GM12878 (cell line): ENCODE measurements at regions not wholly inside any gene's neighbourhood (a gene's known extent, or its start where the extent isn't known, plus 50 kb on each side); places are given as distances from the start of the nearest gene placed in this dataset.

Experiments used
- ATAC-seq: fragments of 200-7000 bp; cut with Tn5 transposase; 3 replicates; pipeline ENCODE4 v1.9.1; 2020; ENCODE audit warnings: mild to moderate bottlenecking, moderate library complexity
- BruUV-seq: library from RNA; stranded (reverse); fragments of 400-500 nt; replicated peaks from 2 replicates; lab custom pipeline; 2021; lab: Mats Ljungman, UMichigan
- CTCF ChIA-PET: fragments of 300-600 bp; sonication (Branson Sonifier 250); formaldehyde crosslinking; extraction: SDS; loops from one replicate; lab custom pipeline; 2021; ENCODE audit warnings: inconsistent platforms; lab: Yijun Ruan, JAX
- POLR2A ChIA-PET: fragments of 350-600 bp; formaldehyde crosslinking; extraction: SDS; loops from one replicate; lab custom pipeline; 2021; ENCODE audit warnings: inconsistent platforms; lab: Charles Lee
- RAD21 ChIA-PET: fragments of 300-600 bp; sonication (Branson Sonifier 250); formaldehyde crosslinking; loops from one replicate; lab custom pipeline; 2023; ENCODE audit warnings: antibody characterized with exemption; ENCODE audit not compliant: unreplicated experiment; lab: Charles Lee
- SMC1A ChIA-PET: fragments of 300-600 bp; sonication (Branson Sonifier 250); formaldehyde crosslinking; loops from one replicate; lab custom pipeline; 2023; ENCODE audit not compliant: unreplicated experiment, uncharacterized antibody; lab: Charles Lee
- DNase-seq: peaks from one replicate; pipeline ENCODE4 v3.0.0-alpha.2; 2011; ENCODE audit warnings: low read depth, low spot score
- FAIRE-seq: peaks from 3 replicates; lab custom pipeline; 2011; peaks lifted over from hg19 to GRCh38; lab: Jason Lieb, UNC
- H2AFZ ChIP-seq: 2 replicates; pipeline ENCODE4 v1.6.0; 2011; ENCODE audit warnings: low read depth, low read length, control low read depth; ENCODE audit not compliant: control insufficient read depth
- H3K27ac ChIP-seq: 2 replicates; pipeline ENCODE4 v1.5.1; 2011; ENCODE audit warnings: control low read depth; ENCODE audit not compliant: control insufficient read depth, insufficient read depth
- H3K27me3 ChIP-seq, 2 experiments: replicated peaks in 1 of 2; 2 replicates each; pipeline versions ENCODE4 v1.6.0 to v1.6.1; 2011; ENCODE audit warnings: low read length in 1 of 2; ENCODE audit not compliant: control insufficient read depth in 2 of 2, insufficient read depth in 2 of 2
- H3K36me3 ChIP-seq, 2 experiments: 2 replicates each; pipeline ENCODE4 v1.5.1; 2011; ENCODE audit warnings: low read length in 1 of 2; ENCODE audit not compliant: control insufficient read depth in 2 of 2, insufficient read depth in 2 of 2
- H3K4me1 ChIP-seq: 2 replicates; pipeline ENCODE4 v1.6.1; 2011; ENCODE audit warnings: mild to moderate bottlenecking, low read length, moderate library complexity, mixed read lengths; ENCODE audit not compliant: control insufficient read depth, insufficient read depth
- H3K4me2 ChIP-seq: 2 replicates; pipeline ENCODE4 v1.6.0; 2011; ENCODE audit warnings: control low read depth; ENCODE audit not compliant: control insufficient read depth, insufficient read depth
- H3K4me3 ChIP-seq: fragments of 200-600 bp; sonication (generic); 2 replicates; pipeline ENCODE4 v1.5.1; 2016
- H3K79me2 ChIP-seq: 2 replicates; pipeline ENCODE4 v1.6.0; 2011; ENCODE audit warnings: low read length; ENCODE audit not compliant: control insufficient read depth, insufficient read depth
- H3K9ac ChIP-seq: 2 replicates; pipeline ENCODE4 v1.8.0; 2011; ENCODE audit warnings: low read length, control low read depth, mixed read lengths; ENCODE audit not compliant: control insufficient read depth, insufficient read depth
- H3K9me3 ChIP-seq: replicated peaks from 3 replicates; pipeline ENCODE4 v1.5.1; 2011; ENCODE audit warnings: mild to moderate bottlenecking, low read length; ENCODE audit not compliant: control insufficient read depth, insufficient read depth
- H4K20me1 ChIP-seq: 2 replicates; pipeline ENCODE4 v1.6.0; 2011; ENCODE audit not compliant: control insufficient read depth, insufficient read depth
- E4F1 ChIP-seq: fragments of 450-650 bp; IDR thresholded peaks from 2 replicates; pipeline ENCODE4 v1.6.1; 2018; ENCODE audit warnings: borderline replicate concordance, mild to moderate bottlenecking; ENCODE audit not compliant: partially characterized antibody
- NR2C2 ChIP-seq: IDR thresholded peaks from 2 replicates; pipeline ENCODE4 v1.6.1; 2011; ENCODE audit warnings: borderline replicate concordance, low read depth; ENCODE audit not compliant: control insufficient read depth, insufficient read length
- NR2F1 ChIP-seq: fragments of 450-650 bp; conservative IDR thresholded peaks from 2 replicates; pipeline ENCODE4 v1.6.1; 2017; ENCODE audit warnings: mild to moderate bottlenecking
- RB1 ChIP-seq: fragments of 450-650 bp; formaldehyde crosslinking; IDR thresholded peaks from 2 replicates; pipeline ENCODE4 v1.6.1; 2017; ENCODE audit warnings: mild to moderate bottlenecking, borderline replicate concordance
- SUPT20H ChIP-seq: IDR thresholded peaks from 2 replicates; pipeline ENCODE4 v1.6.1; 2011; ENCODE audit warnings: low read depth, mild to moderate bottlenecking, low read length, moderate library complexity, borderline replicate concordance; ENCODE audit not compliant: control insufficient read depth
- ZNF207 ChIP-seq: fragments of 450-650 bp; IDR thresholded peaks from 2 replicates; pipeline ENCODE4 v1.6.1; 2014; ENCODE audit warnings: antibody characterized with exemption, mild to moderate bottlenecking, borderline replicate concordance
- WGBS: methylation state at CpG from one replicate; pipeline ENCODE4 v1.1.6; 2016; ENCODE audit warnings: low lambda C conversion rate; ENCODE audit not compliant: insufficient replicate concordance, insufficient coverage; ENCODE audit errors: missing lambda C conversion rate; 5-methylcytosine and 5-hydroxymethylcytosine counted together
- in situ Hi-C: fragments of 300-500 bp; cut with MboI; formaldehyde crosslinking; loops from 9 replicates; pipeline ENCODE4 v1.14.3; 2018; ENCODE audit warnings: mixed read lengths
- intact Hi-C: fragments of 100-400 bp; cut with micrococcal nuclease; formaldehyde crosslinking; loops from one replicate; pipeline ENCODE4 v1.14.2; 2022; ENCODE audit not compliant: unreplicated experiment

DNA sequence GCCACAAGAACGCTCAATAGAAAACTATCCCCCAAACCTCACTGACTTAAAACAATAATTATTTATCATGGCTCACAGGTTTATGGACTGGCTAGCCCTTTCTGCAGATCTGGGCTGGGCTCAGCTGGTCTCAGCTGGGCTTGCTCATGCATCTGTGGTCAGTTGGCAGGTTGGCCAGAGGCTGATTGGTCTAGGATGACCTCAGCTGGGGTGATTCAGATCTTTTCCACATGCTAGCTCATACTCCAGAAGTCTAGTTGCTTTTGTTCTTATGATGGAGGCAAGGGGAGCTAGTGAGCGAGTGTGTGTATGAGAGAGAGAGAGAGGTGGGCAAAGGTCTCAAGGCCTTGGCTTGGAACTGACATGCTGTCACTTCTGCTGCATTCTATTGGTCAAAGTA is 181.2 kb upstream of the NRXN3 start:
- DNase-seq (no peak), FAIRE-seq (no peak), ATAC-seq (no peak)
- no peak overlapping the region for H3K27ac ChIP-seq
- no peaks in the 10 kb centered on the region for H3K4me1 ChIP-seq
- H3K4me2 ChIP-seq, result no peak overlapping the region
- no TSS peak for BruUV-seq
- in situ Hi-C loops (no loop called here), intact Hi-C loops (loop anchor here (10.0 kb wide), 1 partner anchor 124 kb away; no protein-coding TSS in a partner anchor)
- ChIA-PET SMC1A (no interaction called here), POLR2A (no interaction called here), CTCF (no interaction called here), RAD21 (no interaction called here)
- no peak for TF ChIP-seq ZNF207
- no peak for TF ChIP-seq E4F1
- TF ChIP-seq SUPT20H, result no peak
- TF ChIP-seq NR2C2, result no peak
- no peak for TF ChIP-seq NR2F1
- TF ChIP-seq RB1, result no peak
- no peaks in the 10 kb centered on the region for H3K27me3 ChIP-seq
- H3K9me3 ChIP-seq, result no peaks in the 10 kb centered on the region
- H2AFZ ChIP-seq, result no peak overlapping the region
- H3K79me2 ChIP-seq, result no peaks in the 10 kb centered on the region
- no peaks in the 10 kb centered on the region for H3K36me3 ChIP-seq
- 42% methylated on average over 2 of the region's 2 CpGs for WGBS
- H3K4me3 ChIP-seq, result no peak overlapping the region
- H3K9ac ChIP-seq, result no peak overlapping the region
- H4K20me1 ChIP-seq, result no peaks in the 10 kb centered on the region
